CD4-positive, alpha-beta T cell (primary cell): ENCODE measurements at regions not wholly inside any gene's neighbourhood (a gene's known extent, or its start where the extent isn't known, plus 50 kb on each side); places are given as distances from the start of the nearest gene placed in this dataset.

Experiments
- ATAC-seq: fragments of 200-7000 bp; cut with Tn5 transposase; one replicate; pipeline ENCODE4 v1.10.0; 2022; ENCODE audit warnings: mild to moderate bottlenecking; ENCODE audit not compliant: poor library complexity
- CTCF ChIA-PET: fragments of 350-600 bp; sonication (Branson Sonifier 250); formaldehyde crosslinking; loops from one replicate; lab custom pipeline; 2021; ENCODE audit warnings: antibody characterized with exemption, inconsistent platforms; lab: Charles Lee
- POLR2A ChIA-PET: fragments of 350-600 bp; sonication (Branson Sonifier 250); formaldehyde crosslinking; loops from one replicate; lab custom pipeline; 2021; ENCODE audit warnings: antibody characterized with exemption, inconsistent platforms; lab: Charles Lee
- DNase-seq, 14 experiments: peaks; one replicate each; pipeline ENCODE4 v3.0.0-alpha.2; 2013 to 2020; ENCODE audit warnings: mixed read lengths in 2 of 14
- H3K27ac ChIP-seq, 2 donors: one replicate each; pipeline versions ENCODE4 v1.5.1 to v1.7.0; 2013; ENCODE audit warnings: low read length in 2 of 2, low read depth in 1 of 2, mild to moderate bottlenecking in 1 of 2
- H3K27me3 ChIP-seq, 2 experiments: 1 replicate in 1 of 2; 2 replicates in 1 of 2; pipeline versions ENCODE4 v1.6.1 to v1.7.0; 2013; ENCODE audit warnings: low read length in 2 of 2, control low read depth in 1 of 2, mild to moderate bottlenecking in 1 of 2, moderate library complexity in 1 of 2; ENCODE audit not compliant: insufficient read depth in 2 of 2, control insufficient read depth in 1 of 2
- H3K36me3 ChIP-seq: one replicate; pipeline ENCODE4 v1.6.1; 2013; ENCODE audit warnings: low read length, control low read depth; ENCODE audit not compliant: insufficient read depth
- H3K4me1 ChIP-seq: one replicate; pipeline ENCODE4 v1.6.1; 2013; ENCODE audit warnings: low read length, control low read depth; ENCODE audit not compliant: insufficient read depth
- H3K4me3 ChIP-seq: one replicate; pipeline ENCODE4 v1.5.1; 2013; ENCODE audit warnings: mild to moderate bottlenecking, low read length, moderate library complexity
- H3K9me3 ChIP-seq, 2 experiments: 1 replicate in 1 of 2; 2 replicates in 1 of 2; pipeline versions ENCODE4 v1.6.1 to v1.7.0; 2013; ENCODE audit warnings: low read length in 2 of 2, mild to moderate bottlenecking in 2 of 2, control low read depth in 1 of 2, moderate library complexity in 1 of 2; ENCODE audit not compliant: control insufficient read depth in 1 of 2, insufficient read depth in 1 of 2
- H3K27ac Mint-ChIP-seq: one replicate; pipeline ENCODE4 v1.8.0; 2020; ENCODE audit warnings: mixed read lengths
- H3K27me3 Mint-ChIP-seq: one replicate; pipeline ENCODE4 v1.8.0; 2021; ENCODE audit warnings: mixed read lengths
- H3K36me3 Mint-ChIP-seq: one replicate; pipeline ENCODE4 v1.8.0; 2021; ENCODE audit warnings: low read depth, mixed read lengths
- H3K4me1 Mint-ChIP-seq: one replicate; pipeline ENCODE4 v1.8.0; 2021; ENCODE audit warnings: low read depth, mixed read lengths
- H3K4me3 Mint-ChIP-seq: one replicate; pipeline ENCODE4 v1.8.0; 2020; ENCODE audit warnings: mild to moderate bottlenecking, mixed read lengths
- H3K9me3 Mint-ChIP-seq: one replicate; pipeline ENCODE4 v1.8.0; 2020; ENCODE audit warnings: mixed read lengths
- intact Hi-C, 2 experiments: fragments of 100-400 bp; cut with DNase I in 1 of 2; cut with micrococcal nuclease in 1 of 2; formaldehyde crosslinking; loops; one replicate each; pipeline versions ENCODE4 v1.15.1 to v1.9.0; 2023 to 2025; cut with DNase I, micrococcal nuclease
- TF ChIP-seq, protein P1 (sequence below): fragments of 200-600 bp; IDR thresholded peaks from one replicate; pipeline ENCODE4 v1.8.0; 2022; ENCODE audit warnings: antibody characterized with exemption, mild to moderate bottlenecking

DNA sequence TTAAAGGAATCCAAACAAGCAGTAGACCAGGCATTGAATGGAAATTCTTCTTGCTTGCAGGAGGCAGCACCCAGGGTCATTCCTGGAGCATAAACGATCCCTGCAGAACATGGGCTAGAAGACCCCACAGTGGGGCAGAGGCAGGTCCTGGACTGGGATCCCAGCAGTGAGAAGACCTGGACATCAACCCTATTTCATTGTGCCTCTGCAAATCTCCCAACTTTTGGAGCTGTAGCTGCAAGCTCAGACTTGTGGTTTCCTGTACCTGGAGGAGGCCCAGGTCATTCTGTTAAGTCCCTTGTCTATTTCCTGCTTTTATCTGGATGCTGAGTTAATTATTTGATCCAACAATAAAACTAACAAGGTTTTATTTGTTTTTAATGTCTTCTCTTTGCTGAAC lies 61.7 kb downstream of the CALM1 start:
- no peak overlapping the region for H3K4me3 Mint-ChIP-seq
- Histone ChIP-seq H3K27ac (no peak overlapping the region), H3K27me3 (no peaks in the 10 kb centered on the region), H3K4me1 (no peaks in the 10 kb centered on the region), H3K4me3 (no peak overlapping the region), H3K36me3 (no peaks in the 10 kb centered on the region), H3K9me3 (peaks cover 0 to 7% of the 10 kb centered on the region in 2 experiments)
- no peaks in the 10 kb centered on the region for H3K36me3 Mint-ChIP-seq
- no peak overlapping the region for H3K27ac Mint-ChIP-seq
- no peaks in the 10 kb centered on the region for H3K4me1 Mint-ChIP-seq
- intact Hi-C loops = no loop called here
- ChIA-PET CTCF (no interaction called here), POLR2A (no interaction called here)
- DNase-seq (no peak), ATAC-seq (no peak)
- no peaks in the 10 kb centered on the region for H3K9me3 Mint-ChIP-seq
- TF ChIP-seq, protein P1, sequence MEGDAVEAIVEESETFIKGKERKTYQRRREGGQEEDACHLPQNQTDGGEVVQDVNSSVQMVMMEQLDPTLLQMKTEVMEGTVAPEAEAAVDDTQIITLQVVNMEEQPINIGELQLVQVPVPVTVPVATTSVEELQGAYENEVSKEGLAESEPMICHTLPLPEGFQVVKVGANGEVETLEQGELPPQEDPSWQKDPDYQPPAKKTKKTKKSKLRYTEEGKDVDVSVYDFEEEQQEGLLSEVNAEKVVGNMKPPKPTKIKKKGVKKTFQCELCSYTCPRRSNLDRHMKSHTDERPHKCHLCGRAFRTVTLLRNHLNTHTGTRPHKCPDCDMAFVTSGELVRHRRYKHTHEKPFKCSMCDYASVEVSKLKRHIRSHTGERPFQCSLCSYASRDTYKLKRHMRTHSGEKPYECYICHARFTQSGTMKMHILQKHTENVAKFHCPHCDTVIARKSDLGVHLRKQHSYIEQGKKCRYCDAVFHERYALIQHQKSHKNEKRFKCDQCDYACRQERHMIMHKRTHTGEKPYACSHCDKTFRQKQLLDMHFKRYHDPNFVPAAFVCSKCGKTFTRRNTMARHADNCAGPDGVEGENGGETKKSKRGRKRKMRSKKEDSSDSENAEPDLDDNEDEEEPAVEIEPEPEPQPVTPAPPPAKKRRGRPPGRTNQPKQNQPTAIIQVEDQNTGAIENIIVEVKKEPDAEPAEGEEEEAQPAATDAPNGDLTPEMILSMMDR = no peak
- H3K27me3 Mint-ChIP-seq = no peaks in the 10 kb centered on the region

DNA sequence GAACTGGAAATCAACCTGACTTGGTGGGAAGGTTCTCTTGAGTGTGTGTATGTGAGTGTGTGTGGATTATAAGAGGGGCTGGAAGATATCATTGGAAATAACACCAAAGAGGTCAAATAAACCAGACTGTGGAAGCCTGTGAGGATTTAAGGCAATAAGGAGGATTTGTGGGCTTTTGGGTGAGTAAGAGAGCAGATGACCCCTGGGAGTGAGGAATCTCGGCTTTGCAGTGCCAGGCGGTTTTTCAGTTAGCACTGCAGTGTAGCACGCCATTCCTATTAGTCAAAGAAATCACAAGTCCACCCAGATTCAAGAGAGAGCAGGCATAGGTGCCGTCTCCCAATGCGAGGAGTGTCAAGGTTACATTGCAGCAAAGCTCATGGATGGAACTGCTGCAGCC lies 63.3 kb downstream of the CALM1 start:
- DNase-seq (no peak), ATAC-seq (no peak)
- H3K27ac Mint-ChIP-seq = no peak overlapping the region
- intact Hi-C loops = no loop called here
- Histone ChIP-seq H3K27ac (no peak overlapping the region), H3K9me3 (no peaks in the 10 kb centered on the region), H3K4me1 (no peaks in the 10 kb centered on the region), H3K27me3 (no peaks in the 10 kb centered on the region), H3K4me3 (no peak overlapping the region), H3K36me3 (no peaks in the 10 kb centered on the region)
- ChIA-PET POLR2A (no interaction called here), CTCF (no interaction called here)
- no peak overlapping the region for H3K4me3 Mint-ChIP-seq
- H3K27me3 Mint-ChIP-seq = no peaks in the 10 kb centered on the region
- TF ChIP-seq, protein P1 = no peak
- no peaks in the 10 kb centered on the region for H3K9me3 Mint-ChIP-seq
- H3K4me1 Mint-ChIP-seq = no peaks in the 10 kb centered on the region
- H3K36me3 Mint-ChIP-seq = no peaks in the 10 kb centered on the region

DNA sequence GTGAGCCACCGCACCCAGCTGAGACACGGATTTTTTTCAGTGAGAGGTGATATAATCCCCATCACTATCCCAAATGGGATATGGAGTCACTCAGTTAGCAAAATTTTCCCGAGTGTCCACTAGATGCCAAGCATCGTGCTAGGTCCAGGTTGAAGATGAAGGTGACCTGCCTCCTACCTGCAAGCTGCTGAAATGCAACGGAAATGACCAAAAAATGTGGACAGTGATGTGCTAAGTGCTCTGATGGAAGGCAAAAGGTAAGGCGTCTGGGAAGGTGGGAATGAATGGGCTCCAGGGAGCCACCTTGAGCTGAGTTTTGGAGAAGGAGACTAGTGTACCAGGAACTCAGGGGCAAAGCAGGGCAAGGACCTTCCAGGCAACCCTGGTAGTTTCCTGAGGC lies 64.6 kb downstream of the CALM1 start:
- intact Hi-C loops = no loop called here
- Histone ChIP-seq H3K9me3 (no peaks in the 10 kb centered on the region), H3K27me3 (no peaks in the 10 kb centered on the region), H3K27ac (no peak overlapping the region), H3K4me1 (no peaks in the 10 kb centered on the region), H3K36me3 (no peaks in the 10 kb centered on the region), H3K4me3 (no peak overlapping the region)
- no peaks in the 10 kb centered on the region for H3K9me3 Mint-ChIP-seq
- no peaks in the 10 kb centered on the region for H3K4me1 Mint-ChIP-seq
- DNase-seq = no peak
- CTCF ChIA-PET = interaction anchor here (1.0 kb wide), 1 partner anchor 21 kb away, joined by 3 read pairs; no protein-coding TSS in a partner anchor
- TF ChIP-seq, protein P1 = no peak
- no peaks in the 10 kb centered on the region for H3K36me3 Mint-ChIP-seq
- no peak overlapping the region for H3K27ac Mint-ChIP-seq
- POLR2A ChIA-PET = no interaction called here
- no peaks in the 10 kb centered on the region for H3K27me3 Mint-ChIP-seq
- ATAC-seq = no peak
- no peak overlapping the region for H3K4me3 Mint-ChIP-seq
